GM23338 (cell line): ENCODE measurements at regions not wholly inside any gene's neighbourhood (a gene's known extent, or its start where the extent isn't known, plus 50 kb on each side); places are given as distances from the start of the nearest gene placed in this dataset.
A peak's percentile ranks its signal among the peaks of the same experiment; 100 is the strongest.

ENCODE experiments used
- ATAC-seq: fragments of 200-7000 bp; cut with Tn5 transposase; 3 replicates; pipeline ENCODE4 v1.9.1; 2020
- DNase-seq: peaks from one replicate; pipeline ENCODE4 v3.0.0-alpha.2; 2015; ENCODE audit warnings: low spot score
- H2AFZ ChIP-seq: fragments of 200-600 bp; sonication (generic); 2 replicates; pipeline ENCODE4 v1.8.0; 2016; ENCODE audit warnings: antibody characterized with exemption, mild to moderate bottlenecking, moderate library complexity
- H3F3A ChIP-seq: fragments of 200-600 bp; sonication (generic); replicated peaks from 2 replicates; pipeline ENCODE4 v1.8.0; 2017; ENCODE audit warnings: antibody characterized with exemption, mixed run types, low read depth
- H3K27ac ChIP-seq: fragments of 200-600 bp; sonication (generic); 2 replicates; pipeline ENCODE4 v1.6.1; 2016; ENCODE audit warnings: low read depth
- H3K27me3 ChIP-seq: fragments of 200-600 bp; sonication (generic); 2 replicates; pipeline ENCODE4 v1.8.0; 2016; ENCODE audit warnings: mild to moderate bottlenecking, mixed run types, moderate library complexity; ENCODE audit not compliant: insufficient read depth
- H3K36me3 ChIP-seq: fragments of 200-600 bp; sonication (generic); 2 replicates; pipeline ENCODE4 v1.8.0; 2016; ENCODE audit warnings: mild to moderate bottlenecking; ENCODE audit not compliant: insufficient read depth
- H3K4me1 ChIP-seq: fragments of 200-600 bp; sonication (generic); 2 replicates; pipeline ENCODE4 v1.8.0; 2016; ENCODE audit warnings: mild to moderate bottlenecking, moderate library complexity; ENCODE audit not compliant: insufficient read depth
- H3K4me2 ChIP-seq: fragments of 200-600 bp; sonication (generic); 2 replicates; pipeline ENCODE4 v1.7.1; 2017; ENCODE audit warnings: mixed run types
- H3K4me3 ChIP-seq: fragments of 200-600 bp; sonication (generic); 2 replicates; pipeline ENCODE4 v1.6.1; 2016; ENCODE audit warnings: mixed run types
- H3K79me2 ChIP-seq: fragments of 200-600 bp; sonication (generic); replicated peaks from 2 replicates; pipeline ENCODE4 v1.8.0; 2017; ENCODE audit warnings: mild to moderate bottlenecking; ENCODE audit not compliant: insufficient read depth
- H3K9me2 ChIP-seq: fragments of 200-600 bp; sonication (generic); 2 replicates; pipeline ENCODE4 v1.8.0; 2017; ENCODE audit not compliant: insufficient read depth
- H4K20me1 ChIP-seq: fragments of 200-600 bp; sonication (generic); replicated peaks from 2 replicates; pipeline ENCODE4 v1.8.0; 2017; ENCODE audit warnings: mild to moderate bottlenecking; ENCODE audit not compliant: insufficient read depth
- H3K27ac Mint-ChIP-seq: 2 replicates; pipeline ENCODE4 v1.8.0; 2020; ENCODE audit warnings: inconsistent platforms, mild to moderate bottlenecking, moderate library complexity, mixed read lengths
- H3K27me3 Mint-ChIP-seq: 3 replicates; pipeline ENCODE4 v1.8.0; 2022; ENCODE audit warnings: low read depth, mild to moderate bottlenecking, moderate library complexity, mixed read lengths, inconsistent platforms; ENCODE audit not compliant: insufficient read depth, poor library complexity
- H3K36me3 Mint-ChIP-seq: 3 replicates; pipeline ENCODE4 v1.8.0; 2021; ENCODE audit warnings: low read depth, mild to moderate bottlenecking, inconsistent platforms, moderate library complexity, mixed read lengths
- H3K4me1 Mint-ChIP-seq: 3 replicates; pipeline ENCODE4 v1.8.0; 2020; ENCODE audit warnings: mild to moderate bottlenecking, inconsistent platforms, mixed read lengths
- H3K4me3 Mint-ChIP-seq: 3 replicates; pipeline ENCODE4 v1.8.0; 2021; ENCODE audit warnings: moderate library complexity, mild to moderate bottlenecking, inconsistent platforms, mixed read lengths
- H3K9me3 Mint-ChIP-seq: 3 replicates; pipeline ENCODE4 v1.8.0; 2020; ENCODE audit warnings: moderate library complexity, mild to moderate bottlenecking, inconsistent platforms, mixed read lengths
- CREB1 ChIP-seq: fragments of 250-450 bp; sonication (Bioruptor Pico); IDR thresholded peaks from 2 replicates; pipeline ENCODE4 v1.5.0; 2020; ENCODE audit warnings: low read depth, mild to moderate bottlenecking, moderate library complexity
- ETS1 ChIP-seq: IDR thresholded peaks from 2 replicates; pipeline ENCODE4 v1.6.1; 2016; ENCODE audit warnings: antibody characterized with exemption
- EZH2 ChIP-seq: fragments of 200-600 bp; sonication (generic); IDR thresholded peaks from one replicate; pipeline ENCODE4 v1.8.0; 2017; ENCODE audit warnings: antibody characterized with exemption, mild to moderate bottlenecking, low read depth; ENCODE audit not compliant: unreplicated experiment
- JUNB ChIP-seq: IDR thresholded peaks from one replicate; pipeline ENCODE4 v1.6.1; 2016; ENCODE audit warnings: antibody characterized with exemption; ENCODE audit not compliant: unreplicated experiment
- NANOG ChIP-seq: IDR thresholded peaks from 2 replicates; pipeline ENCODE4 v1.6.1; 2016; ENCODE audit warnings: antibody characterized with exemption, borderline replicate concordance
- REST ChIP-seq: IDR thresholded peaks from one replicate; pipeline ENCODE4 v1.6.1; 2018; ENCODE audit warnings: antibody characterized with exemption; ENCODE audit not compliant: unreplicated experiment
- ZNF114 ChIP-seq: fragments of 250-450 bp; sonication (Bioruptor Pico); IDR thresholded peaks from 2 replicates; pipeline ENCODE4 v1.5.0; 2020; ENCODE audit warnings: mild to moderate bottlenecking, moderate library complexity
- ZNF331 ChIP-seq: fragments of 250-450 bp; sonication (Bioruptor Pico); IDR thresholded peaks from 2 replicates; pipeline ENCODE4 v1.5.0; 2020; ENCODE audit warnings: low read depth, mild to moderate bottlenecking, moderate library complexity
- TF ChIP-seq, protein P1 (sequence below): fragments of 250-450 bp; sonication (Bioruptor Pico); IDR thresholded peaks from 2 replicates; pipeline ENCODE4 v1.5.0; 2020; ENCODE audit warnings: mild to moderate bottlenecking, moderate library complexity

- peaks cover 17% of the 10 kb centered on the region for H3K4me1 ChIP-seq
- Mint-ChIP-seq H3K27me3 (peaks cover 7% of the 10 kb centered on the region), H3K36me3 (peaks cover 49% of the 10 kb centered on the region), H3K4me3 (no peak overlapping the region), H3K27ac (0 out of 2 replicates have a peak overlapping the region, but pooled peaks have one; percentile 33), H3K4me1 (peaks cover 22% of the 10 kb centered on the region), H3K9me3 (peaks cover 49% of the 10 kb centered on the region)
- no peak overlapping the region for H3K4me3 ChIP-seq
- H4K20me1 ChIP-seq = no peaks in the 10 kb centered on the region
- no peak for ATAC-seq
- no peaks in the 10 kb centered on the region for H3K79me2 ChIP-seq
- no peaks in the 10 kb centered on the region for H3K27me3 ChIP-seq
- H3K27ac ChIP-seq = peak overlapping the region; percentile 7; the same call in 1 of the 2 replicates
- peaks cover 8% of the 10 kb centered on the region for H3K9me2 ChIP-seq
- H3K36me3 ChIP-seq = peaks cover 8% of the 10 kb centered on the region
- peak; percentile 22 for DNase-seq
- peaks cover 8% of the 10 kb centered on the region; the same call in 1 of the 2 replicates for H3F3A ChIP-seq
- no peak overlapping the region for H3K4me2 ChIP-seq
- TF ChIP-seq NANOG (peak; percentile 77; the same call in 1 of the 2 replicates), ZNF331 (CRISPR knock-in tag) (no peak)
- H2AFZ ChIP-seq = no peak overlapping the region
Measured at GRCh38 chr4:123501733-123502132, 105.1 kb downstream of the SPRY1 start.

- Histone ChIP-seq H3K27ac (no peak overlapping the region), H3F3A (peaks cover 16% of the 10 kb centered on the region), H3K27me3 (no peaks in the 10 kb centered on the region), H3K4me2 (0 out of 2 replicates have a peak overlapping the region, but pooled peaks have one; percentile 69), H3K4me3 (no peak overlapping the region), H3K36me3 (peaks cover 8% of the 10 kb centered on the region), H4K20me1 (no peaks in the 10 kb centered on the region), H3K4me1 (peaks cover 27% of the 10 kb centered on the region), H2AFZ (no peak overlapping the region), H3K9me2 (peaks cover 7% of the 10 kb centered on the region; the same call in 1 of the 2 replicates), H3K79me2 (no peaks in the 10 kb centered on the region)
- DNase-seq (no peak), ATAC-seq (no peak)
- Mint-ChIP-seq H3K36me3 (peaks cover 51% of the 10 kb centered on the region), H3K4me1 (peaks cover 31% of the 10 kb centered on the region), H3K4me3 (no peak overlapping the region), H3K9me3 (peaks cover 49% of the 10 kb centered on the region), H3K27ac (no peak overlapping the region), H3K27me3 (peaks cover 10% of the 10 kb centered on the region)
- TF ChIP-seq ZNF331 (CRISPR knock-in tag) (no peak), REST (no peak), JUNB (no peak), ZNF114 (CRISPR knock-in tag) (no peak), ETS1 (no peak), CREB1 (CRISPR knock-in tag) (no peak), NANOG (no peak), EZH2 (no peak)
- TF ChIP-seq, protein P1, sequence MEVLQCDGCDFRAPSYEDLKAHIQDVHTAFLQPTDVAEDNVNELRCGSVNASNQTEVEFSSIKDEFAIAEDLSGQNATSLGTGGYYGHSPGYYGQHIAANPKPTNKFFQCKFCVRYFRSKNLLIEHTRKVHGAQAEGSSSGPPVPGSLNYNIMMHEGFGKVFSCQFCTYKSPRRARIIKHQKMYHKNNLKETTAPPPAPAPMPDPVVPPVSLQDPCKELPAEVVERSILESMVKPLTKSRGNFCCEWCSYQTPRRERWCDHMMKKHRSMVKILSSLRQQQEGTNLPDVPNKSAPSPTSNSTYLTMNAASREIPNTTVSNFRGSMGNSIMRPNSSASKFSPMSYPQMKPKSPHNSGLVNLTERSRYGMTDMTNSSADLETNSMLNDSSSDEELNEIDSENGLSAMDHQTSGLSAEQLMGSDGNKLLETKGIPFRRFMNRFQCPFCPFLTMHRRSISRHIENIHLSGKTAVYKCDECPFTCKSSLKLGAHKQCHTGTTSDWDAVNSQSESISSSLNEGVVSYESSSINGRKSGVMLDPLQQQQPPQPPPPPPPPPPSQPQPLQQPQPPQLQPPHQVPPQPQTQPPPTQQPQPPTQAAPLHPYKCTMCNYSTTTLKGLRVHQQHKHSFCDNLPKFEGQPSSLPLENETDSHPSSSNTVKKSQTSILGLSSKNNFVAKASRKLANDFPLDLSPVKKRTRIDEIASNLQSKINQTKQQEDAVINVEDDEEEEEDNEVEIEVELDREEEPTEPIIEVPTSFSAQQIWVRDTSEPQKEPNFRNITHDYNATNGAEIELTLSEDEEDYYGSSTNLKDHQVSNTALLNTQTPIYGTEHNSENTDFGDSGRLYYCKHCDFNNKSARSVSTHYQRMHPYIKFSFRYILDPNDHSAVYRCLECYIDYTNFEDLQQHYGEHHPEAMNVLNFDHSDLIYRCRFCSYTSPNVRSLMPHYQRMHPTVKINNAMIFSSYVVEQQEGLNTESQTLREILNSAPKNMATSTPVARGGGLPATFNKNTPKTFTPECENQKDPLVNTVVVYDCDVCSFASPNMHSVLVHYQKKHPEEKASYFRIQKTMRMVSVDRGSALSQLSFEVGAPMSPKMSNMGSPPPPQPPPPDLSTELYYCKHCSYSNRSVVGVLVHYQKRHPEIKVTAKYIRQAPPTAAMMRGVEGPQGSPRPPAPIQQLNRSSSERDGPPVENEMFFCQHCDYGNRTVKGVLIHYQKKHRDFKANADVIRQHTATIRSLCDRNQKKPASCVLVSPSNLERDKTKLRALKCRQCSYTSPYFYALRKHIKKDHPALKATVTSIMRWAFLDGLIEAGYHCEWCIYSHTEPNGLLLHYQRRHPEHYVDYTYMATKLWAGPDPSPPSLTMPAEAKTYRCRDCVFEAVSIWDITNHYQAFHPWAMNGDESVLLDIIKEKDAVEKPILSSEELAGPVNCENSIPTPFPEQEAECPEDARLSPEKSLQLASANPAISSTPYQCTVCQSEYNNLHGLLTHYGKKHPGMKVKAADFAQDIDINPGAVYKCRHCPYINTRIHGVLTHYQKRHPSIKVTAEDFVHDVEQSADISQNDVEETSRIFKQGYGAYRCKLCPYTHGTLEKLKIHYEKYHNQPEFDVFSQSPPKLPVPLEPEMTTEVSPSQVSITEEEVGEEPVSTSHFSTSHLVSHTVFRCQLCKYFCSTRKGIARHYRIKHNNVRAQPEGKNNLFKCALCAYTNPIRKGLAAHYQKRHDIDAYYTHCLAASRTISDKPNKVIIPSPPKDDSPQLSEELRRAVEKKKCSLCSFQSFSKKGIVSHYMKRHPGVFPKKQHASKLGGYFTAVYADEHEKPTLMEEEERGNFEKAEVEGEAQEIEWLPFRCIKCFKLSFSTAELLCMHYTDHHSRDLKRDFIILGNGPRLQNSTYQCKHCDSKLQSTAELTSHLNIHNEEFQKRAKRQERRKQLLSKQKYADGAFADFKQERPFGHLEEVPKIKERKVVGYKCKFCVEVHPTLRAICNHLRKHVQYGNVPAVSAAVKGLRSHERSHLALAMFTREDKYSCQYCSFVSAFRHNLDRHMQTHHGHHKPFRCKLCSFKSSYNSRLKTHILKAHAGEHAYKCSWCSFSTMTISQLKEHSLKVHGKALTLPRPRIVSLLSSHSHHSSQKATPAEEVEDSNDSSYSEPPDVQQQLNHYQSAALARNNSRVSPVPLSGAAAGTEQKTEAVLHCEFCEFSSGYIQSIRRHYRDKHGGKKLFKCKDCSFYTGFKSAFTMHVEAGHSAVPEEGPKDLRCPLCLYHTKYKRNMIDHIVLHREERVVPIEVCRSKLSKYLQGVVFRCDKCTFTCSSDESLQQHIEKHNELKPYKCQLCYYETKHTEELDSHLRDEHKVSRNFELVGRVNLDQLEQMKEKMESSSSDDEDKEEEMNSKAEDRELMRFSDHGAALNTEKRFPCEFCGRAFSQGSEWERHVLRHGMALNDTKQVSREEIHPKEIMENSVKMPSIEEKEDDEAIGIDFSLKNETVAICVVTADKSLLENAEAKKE (CRISPR knock-in tag) = no peak
Measured at GRCh38 chr4:123503698-123504363, 107.2 kb downstream of the SPRY1 start.
